ENCODE measurements at regions not wholly inside any gene's neighbourhood (a gene's known extent, or its start where the extent isn't known, plus 50 kb on each side); places are given as distances from the start of the nearest gene placed in this dataset.

DNA sequence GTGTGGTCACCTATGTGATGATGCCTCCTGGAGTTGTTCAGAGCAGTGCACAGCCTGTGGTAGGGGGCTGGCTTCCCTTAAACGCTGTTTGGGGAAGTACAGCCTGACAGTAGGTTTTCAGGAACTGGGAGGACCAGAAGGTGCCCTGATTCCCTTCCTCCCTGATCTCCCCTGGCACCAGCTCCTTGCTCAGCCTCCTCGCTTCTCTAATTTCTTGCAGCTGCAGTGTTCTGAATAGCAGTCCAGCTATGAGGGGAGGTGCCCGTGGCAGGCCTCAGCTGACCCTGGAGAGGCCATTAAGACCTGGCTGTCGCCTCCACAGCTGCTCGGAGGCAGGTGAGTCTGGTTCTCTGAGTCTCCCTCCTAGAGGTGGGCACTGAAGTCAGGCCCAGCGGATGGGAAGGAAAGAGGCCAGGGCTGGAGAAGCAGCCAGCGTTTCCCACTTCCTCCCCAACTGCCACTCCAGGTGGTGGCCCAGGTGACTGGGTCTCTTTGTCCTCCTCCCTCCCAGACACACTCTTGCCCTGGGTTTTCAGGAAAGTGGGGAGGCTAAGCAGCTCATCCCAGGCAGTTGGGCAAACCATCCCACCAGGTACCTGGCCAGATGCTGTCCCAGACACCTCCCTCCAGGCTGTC lies 52.0 kb upstream of the RPL11 start:
- no peak for ATAC-seq

DNA sequence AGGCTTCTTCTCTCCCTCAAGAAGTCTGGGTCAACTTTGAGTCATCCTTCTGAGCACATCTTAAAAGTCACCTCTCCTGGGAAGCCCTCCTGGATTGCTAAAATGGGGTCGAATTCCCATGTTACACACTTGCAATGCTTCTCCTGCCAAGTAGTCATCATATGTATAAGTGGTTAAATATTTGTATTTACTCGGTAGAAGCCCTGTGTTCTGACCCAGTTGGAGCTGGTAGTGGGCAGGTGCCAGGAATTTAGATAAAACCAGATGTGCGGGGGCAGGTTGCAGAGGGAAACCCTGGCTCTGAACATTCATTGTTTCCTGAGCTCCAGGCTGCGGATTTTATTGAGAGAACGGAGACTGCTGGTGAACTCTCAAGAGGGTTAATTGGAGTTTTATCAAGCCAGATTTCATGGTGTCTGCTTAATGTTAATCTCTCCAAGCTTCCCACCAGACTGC lies 52.8 kb upstream of the RPL11 start:
- ATAC-seq: no peak

DNA sequence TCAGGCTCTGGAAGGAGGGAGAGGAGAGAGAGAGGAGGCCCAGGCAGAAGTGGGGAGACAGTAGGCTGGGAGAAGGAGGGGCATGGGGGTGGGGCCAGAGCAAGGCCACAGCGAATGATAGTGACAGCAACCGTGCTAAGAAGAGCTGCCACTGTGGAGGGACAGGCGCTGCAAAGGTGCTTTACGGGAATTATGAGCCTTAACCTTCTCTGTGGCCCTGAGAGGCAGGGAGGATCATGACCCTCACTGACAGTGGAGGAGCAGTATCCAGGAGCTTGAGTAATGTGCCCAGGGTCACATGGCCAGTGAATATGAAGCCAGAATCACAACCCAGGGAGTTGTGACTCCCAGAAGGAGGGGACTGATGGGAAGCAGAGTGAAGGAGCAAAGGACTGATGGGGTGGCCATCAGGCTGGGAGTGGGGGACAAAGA lies 53.4 kb upstream of the RPL11 start:
- no peak for ATAC-seq

DNA sequence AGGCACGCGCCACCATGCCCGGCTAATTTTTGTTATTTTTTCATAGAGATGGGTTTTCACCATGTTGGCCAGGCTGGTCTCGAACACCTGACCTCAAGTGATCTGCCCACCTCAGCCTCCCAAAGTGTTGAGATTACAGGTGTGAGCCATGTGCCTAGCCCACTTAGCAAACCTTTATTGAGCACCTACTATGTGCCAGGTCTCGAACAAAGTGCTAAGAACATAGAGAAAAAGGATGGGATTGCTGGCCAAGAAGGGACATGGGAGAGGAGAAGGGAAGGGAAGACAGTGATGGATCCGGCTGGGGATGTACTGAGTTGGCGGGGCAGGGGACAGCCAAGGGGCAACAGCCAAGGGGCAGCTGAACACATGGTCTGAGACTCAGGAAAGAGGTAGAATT lies 55.6 kb upstream of the RPL11 start:
- no peak for ATAC-seq

DNA sequence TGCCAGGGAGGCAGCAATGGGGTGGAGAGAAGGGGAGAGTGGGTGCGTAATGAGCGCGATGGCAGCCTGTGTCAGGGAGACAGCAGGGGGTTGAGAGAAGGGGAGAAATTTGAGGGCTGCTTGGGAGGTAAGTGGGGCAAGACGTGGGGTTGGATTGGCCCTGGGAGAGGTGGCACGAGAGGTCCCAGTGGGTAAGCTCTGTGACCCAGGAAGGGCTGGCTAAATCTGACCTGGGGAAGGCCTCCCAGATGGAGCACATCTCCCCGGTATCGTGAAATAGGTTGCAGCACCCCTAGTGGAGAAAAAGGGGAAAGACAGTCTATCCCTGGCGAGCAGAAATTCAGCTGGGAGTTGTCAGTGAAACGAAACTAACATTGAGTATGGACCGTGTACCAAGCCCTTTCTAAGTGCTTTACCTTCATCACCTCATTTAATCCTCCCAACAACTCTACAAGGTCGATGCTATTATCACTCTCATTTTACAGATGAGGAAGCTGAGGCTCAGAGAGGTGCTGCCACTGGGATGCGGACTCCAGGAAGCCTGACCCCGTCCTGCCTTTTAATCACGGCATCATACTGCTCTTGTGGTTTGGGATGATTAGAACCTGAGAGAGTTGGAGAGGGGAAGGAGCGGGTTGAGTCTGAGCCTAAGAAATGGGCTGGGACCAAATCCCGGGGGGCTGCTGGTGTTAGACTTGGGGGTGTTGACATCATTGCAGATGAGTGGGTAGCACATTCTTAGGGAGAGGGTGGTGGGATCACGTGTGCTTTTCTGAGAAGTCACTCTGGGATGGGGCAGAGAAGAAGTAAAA lies 56.6 kb upstream of the RPL11 start:
- ATAC-seq: peak; percentile 65

DNA sequence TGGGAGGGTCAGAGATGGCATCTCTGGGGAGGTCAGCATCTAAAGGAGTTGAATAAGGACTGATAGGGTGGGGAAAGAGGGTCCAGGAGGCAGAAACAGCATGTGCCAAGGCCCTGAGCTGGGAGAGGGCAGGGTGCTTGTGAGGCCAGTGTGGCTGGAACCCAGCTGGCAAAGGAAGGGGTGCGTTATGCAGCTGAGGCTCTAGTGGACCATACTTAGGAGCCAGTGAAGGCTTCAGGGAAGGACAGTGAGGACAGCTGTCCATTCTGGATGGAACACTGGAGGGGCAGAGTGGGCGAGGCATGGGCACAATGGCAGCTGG lies 57.1 kb upstream of the RPL11 start:
- ATAC-seq: no peak

DNA sequence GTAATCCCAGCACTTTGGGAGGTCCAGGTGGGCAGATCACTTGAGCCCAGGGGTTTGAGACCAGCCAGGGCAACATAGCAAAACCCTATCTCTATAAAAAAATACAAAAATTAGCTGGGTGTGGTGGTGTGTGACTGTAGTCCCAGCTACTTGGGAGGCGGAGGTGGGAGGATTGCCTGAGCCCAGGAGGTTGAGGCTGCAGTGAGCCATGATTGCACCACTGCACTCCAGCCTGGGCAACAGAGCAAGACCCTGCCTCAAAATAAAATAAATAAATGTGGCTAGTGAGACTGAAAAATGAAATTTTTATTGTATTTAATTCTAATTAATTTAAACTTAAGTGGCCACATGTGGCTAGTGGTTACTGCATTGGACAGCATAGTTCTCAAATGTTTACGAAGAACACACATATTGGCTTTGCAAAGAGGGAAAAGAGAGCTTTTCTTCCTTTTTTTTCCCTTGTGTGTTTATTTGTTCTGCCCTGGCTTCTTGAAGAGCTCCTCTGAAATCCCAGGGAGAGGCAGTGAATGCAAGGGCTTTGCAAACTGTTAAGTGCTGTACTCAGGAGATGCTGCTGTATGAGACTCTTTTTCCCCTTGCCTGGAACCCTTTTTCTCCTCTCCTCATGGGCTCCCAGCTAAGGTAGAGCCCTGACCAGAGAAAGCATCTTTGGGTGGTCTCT lies 59.0 kb upstream of the RPL11 start:
- ATAC-seq: no peak

DNA sequence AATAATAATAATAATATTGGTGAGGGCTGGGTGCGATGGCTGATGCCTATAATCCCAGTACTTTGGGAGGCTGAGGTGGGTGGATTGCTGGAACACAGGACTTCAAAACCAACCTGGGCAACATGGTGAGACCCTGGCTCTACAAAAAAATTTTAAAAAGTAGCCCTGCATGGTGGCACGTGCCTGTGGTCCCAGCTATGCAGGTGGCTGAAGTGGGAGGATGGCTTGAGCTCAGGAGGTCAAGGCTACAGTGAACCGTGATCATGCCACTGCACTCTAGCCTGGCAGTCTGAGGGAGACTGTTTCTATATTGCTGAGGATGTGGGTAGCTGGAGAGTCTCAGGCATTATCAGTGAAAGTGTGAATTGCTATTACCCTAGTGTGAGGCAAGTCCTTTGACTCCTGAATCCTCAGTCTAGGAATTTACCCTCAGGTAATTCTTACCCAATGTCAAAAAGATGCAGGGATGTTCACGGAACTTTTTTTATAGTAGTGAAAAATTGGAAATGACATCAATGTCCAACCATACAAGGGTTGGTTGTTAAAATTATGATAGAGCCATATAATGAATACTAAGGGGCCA lies 61.8 kb upstream of the RPL11 start:
- ATAC-seq: no peak

DNA sequence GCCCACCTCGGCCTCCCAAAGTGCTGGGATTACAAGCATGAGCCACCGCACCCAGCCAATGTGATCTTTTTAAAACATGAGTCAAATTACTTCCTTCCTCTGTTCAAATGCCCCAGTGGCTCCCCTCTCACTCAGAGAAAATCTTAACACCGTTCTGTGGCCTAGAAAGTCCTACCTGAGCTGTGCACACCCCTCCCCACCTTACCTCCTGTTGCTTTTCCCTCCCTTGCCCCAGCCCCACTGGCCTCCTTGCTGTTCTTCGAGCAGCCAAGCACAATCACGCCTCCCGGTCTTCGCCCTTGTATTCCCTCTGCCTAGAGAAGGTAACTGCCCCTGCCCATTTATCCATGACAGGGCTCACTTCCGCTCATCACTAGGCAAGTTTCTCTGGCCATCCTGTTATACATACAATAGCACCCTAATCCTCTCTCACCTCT lies 62.6 kb upstream of the RPL11 start:
- ATAC-seq: no peak

DNA sequence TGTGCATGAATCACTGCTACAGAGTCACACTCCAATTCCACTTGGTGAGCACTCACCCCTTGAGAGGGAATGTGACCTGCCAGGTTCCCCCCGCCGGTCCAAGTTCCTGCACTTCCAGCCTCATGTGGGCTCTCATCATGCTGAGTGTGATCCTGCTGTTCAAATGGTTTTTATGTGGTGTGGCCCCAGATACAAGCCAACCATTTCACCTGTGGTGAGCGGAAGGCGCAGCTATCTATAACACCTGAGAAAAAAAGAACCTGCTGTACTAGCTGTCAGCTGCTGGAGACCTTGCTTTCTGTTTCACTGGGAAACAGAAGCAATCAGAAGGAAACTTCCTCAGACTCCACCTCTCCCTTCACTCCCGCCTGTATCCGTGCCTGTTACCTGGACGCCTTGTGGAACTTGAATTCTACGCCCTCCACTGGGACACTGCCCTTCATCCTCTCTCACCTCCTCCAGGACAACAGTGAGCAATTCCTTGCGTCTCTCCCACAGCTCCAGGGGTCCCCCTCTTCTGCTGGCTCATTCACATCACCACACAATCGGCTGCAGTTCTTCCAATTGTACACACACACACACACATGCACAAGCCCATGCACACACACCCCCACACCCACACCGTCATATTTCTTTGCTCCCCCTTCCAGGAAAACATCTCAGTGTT lies 64.4 kb upstream of the RPL11 start:
- peak; percentile 49 for ATAC-seq

DNA sequence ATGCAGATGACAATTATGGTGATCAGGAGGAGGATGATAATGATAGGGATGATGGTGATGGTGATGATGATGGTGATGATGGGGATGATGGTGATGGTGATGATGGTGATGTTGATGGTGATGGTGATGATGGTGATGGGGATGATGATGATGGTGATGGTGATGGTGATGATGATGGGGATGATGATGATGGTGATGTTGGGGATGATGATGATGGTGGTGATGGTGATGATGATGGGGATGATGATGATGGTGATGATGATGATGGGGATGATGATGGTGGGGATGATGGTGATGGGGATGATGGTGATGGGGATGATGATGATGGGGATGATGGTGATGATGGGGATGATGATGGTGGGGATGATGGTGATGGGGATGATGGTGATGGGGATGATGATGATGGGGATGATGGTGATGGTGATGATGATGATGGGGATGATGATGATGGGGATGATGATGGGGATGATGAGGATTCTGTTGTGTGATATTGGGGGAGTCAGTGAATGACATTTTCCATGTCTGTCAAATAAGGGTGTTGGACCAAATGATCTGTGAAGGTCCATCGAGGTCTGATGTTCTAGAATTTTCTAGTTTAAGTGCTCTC lies 65.6 kb upstream of the RPL11 start:
- ATAC-seq: no peak

DNA sequence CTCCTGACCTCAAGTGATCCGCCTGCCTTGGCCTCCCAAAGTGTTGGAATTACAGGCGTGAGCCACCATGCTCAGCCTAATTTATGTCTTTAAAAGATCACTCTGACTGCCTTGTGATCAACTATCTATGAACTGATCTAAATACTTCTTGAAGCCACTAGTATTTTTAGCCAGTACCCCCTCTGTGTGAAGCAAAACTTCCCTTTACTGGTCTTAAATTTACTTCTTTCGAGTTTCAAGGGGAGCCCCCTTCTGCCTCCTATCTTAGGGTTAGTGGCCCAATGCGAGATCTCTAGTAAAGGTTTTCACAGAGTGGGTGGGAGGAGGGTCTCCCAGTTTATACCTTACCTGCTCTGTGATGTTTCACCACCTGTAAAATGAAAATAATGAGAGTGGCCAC lies 66.1 kb upstream of the RPL11 start:
- ATAC-seq: no peak

DNA sequence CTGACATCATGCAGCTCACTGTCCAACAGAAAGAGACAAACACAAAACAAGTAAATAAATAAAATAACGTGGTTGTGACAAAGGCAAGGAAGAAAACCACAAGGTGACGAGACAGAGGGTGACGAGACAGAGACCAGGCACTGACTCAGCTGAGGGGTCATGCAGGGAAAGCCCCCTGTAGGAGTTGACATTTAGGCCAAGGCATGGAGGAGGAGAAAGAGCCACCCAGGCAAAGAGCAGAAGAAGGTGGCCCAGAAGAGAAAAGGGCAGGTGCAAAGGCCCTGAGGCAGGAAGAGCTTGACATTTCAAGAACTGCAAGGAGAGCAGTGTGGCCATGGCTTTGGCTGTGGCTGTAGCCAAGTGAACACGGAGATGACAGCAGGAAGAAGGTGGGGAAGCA lies 65.1 kb upstream of the ID3 start:
- ATAC-seq: no peak

DNA sequence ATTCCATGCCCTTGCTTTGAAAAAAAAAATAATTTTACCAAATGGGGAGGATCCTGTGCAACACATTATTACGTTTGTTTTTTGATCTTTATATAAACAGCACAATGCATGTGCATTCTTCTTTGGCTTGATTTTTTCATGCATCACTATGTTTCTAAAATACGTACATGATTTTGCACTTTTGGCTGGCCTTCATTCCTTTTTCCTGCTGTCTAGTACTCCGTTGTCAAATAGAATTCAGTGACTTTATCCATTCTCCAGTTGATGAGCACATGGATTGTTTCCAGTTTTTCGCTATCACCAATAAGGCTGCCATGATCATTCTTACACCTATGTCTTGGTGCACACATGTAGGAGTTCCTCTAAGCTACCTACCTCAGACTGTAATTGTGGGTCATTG lies 63.0 kb upstream of the ID3 start:
- no peak for ATAC-seq

DNA sequence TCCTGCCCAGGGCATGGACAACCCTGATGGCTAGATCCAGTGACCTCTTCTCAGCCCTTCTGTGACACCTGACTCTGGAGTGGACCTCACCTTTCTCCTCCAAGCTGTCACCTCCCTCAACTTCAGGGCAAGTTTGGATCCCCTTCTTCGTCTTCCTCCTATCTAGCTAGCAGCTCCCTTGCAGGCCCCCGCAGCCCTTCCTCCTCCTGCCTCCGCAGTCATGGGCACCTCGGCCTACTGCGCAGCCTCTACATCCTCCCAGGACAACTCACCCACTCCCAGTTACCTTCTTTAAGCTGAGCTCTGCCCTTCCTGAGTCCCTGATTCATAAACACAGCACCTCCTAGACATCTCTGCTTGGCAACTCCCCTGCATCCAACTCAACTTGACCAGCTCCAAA lies 61.3 kb upstream of the ID3 start:
- ATAC-seq: no peak

DNA sequence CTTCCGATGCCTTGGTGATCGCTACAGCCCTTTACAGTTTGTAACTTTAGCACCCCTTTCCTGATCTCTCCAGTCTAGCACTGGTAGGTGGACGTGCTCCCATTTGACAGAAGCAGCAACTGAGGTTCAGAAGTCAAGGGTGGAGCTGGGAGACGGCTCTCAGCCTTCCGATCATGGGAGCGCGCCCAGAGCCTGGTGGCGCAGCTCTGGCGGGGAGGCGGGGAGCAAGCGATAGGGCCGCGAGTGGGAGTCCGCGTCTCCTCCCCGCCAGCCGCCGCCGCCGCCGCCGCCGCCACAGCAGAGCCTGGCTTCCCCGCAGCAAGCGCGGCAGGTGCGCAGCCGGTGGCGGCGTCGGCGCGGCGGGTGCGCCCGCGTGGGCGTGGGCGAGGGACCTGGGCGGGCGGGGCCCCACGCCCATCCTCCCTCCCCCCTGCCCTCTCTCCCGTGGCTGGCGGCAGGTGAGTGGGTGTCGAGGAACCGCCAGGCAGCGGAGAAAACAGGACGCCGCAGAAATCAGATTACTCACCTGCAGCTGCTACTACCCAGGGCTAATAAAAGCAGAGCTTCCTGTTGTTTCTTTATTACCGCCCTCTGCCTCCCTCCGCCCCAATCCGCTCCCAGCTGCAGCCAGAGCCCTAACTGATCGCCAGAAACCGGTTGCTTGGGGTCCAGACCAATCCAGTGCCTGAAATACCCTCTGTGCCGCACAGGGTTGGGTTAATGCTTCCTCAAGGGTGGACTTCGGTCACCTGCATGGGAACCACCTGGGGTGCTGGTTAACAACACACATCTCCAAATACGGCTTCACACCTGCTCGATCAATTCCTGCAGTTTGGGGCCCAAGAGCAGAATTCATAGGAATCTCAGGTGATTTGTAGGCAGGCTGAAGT lies 60.2 kb upstream of the ID3 start:
- peak; percentile 87 for ATAC-seq

DNA sequence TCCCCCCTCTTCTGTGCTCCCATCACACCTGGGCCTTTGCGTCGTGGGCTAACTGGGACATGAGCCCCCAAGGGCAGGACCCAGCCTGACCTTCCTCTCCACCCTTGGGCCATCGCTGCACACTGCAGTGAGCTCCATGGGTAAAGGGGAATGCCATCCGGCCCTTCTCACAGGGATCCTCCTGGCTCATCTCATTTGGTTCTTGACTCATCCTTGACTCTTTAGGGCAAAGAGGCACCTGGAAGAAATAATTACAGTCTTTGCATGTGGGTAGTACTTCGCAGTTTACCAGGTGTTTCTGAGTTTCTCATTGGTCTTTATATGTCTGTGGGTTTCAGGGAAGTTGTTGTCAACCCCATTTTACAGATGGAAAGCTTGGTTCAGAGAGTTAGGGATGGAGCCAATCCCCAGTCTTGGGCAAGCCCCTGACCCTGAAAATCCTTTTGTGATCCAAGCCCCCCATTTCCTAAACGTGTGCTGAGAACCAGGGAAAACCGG lies 59.3 kb upstream of the ID3 start:
- no peak for ATAC-seq

DNA sequence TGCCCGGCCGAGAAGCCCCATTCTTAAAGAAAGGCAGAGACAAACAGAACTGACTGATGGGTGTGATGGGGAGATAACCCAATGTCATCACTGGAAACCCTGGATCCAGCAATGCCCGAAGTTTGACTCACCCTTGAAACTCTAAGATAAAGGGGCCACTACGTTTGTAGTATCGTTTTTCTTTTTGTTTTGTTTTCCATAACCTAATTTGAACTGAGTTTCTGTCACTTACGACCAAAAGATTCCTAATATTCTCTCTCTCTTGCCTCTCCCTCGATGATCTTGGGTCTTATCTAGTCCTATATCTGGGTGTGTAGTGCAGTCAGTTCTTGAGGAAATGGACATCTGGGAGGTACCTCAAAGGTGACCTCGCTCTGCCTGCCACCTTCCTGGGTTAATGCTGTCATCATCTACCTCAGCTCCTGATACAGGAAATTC lies 57.8 kb upstream of the ID3 start:
- ATAC-seq: no peak

DNA sequence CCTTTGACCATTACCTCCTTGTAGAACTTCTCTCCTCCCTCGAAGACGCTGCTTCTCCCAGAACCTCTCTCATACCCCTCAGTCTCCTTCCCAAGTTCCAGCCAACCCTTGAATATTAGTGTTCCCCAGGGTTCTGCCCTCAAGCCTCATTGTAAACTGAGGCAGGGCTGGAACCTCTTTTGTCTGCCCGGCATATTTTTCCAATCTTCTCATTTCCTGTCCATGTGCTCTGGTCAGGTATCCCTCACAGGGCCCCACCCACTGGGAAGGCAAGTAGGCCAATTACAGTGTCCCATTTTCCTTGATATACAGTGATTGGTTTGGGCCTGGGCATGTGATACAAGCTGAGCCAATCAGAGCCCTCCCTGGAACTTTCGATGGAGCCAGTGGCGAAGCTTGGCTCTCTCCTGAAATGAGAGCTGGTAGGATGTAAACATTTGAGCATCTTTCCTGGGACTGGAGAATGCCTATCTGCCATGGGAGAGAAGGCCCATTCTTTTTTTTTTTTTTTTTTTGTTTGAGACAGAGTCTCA lies 57.1 kb upstream of the ID3 start:
- ATAC-seq: no peak

DNA sequence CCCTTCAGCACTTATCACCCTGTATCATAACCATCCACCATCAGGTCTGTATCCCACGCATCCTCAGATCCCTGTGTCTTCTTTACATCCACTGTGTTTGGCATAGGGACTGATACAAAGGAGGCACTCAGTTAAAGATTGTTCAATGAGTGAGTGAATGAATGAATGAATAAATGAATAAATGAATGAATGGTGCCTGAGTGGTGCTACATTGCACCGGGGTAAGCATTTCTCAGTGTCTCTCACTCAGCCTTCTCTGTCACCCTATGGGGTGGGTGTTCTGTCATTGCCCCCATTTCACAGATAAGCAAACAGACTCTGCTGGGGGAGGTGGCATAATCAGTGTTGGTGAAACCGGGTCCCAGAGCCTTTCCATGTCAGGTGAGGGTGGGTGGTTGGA lies 56.6 kb upstream of the ID3 start:
- ATAC-seq: no peak

DNA sequence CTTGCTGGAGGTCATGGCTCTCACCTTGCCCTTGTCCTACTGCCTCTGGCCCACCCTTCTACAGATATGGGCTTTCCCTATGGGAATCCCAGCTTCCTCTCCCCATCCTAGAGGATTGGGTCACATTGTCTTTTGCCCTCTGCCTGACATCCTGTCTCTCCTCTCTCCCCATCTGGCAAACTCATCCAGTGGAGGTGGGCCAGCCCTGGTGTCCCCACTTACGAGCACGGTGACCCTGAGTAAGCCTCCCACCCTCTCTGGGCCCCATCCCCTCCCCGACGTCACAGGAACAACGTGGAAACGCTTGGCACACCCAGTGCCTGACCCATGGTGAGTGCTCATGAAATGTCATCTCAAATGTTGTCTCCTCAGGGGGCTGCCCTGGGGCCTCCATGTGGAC lies 56.1 kb upstream of the ID3 start:
- ATAC-seq: no peak

Data from esophagus mucosa (tissue), 1 donor.